ENCODE measurements at regions not wholly inside any gene's neighbourhood (a gene's known extent, or its start where the extent isn't known, plus 50 kb on each side); places are given as distances from the start of the nearest gene placed in this dataset.

- TF ChIP-seq CTCF (IDR thresholded peaks at IDR 0.05) = no peak
- TF ChIP-seq POLR2AphosphoS5 (IDR thresholded peaks at IDR 0.05; ENCODE audit: insufficient read depth in 1 of 2, low read depth in 1 of 2) = no peak
- no peak for TF ChIP-seq POLR2A (IDR thresholded peaks at IDR 0.05)
Measured at GRCh38 chr2:62570861-62571698, 65.1 kb upstream of the TMEM17 start.
